ENCODE measurements at regions not wholly inside any gene's neighbourhood (a gene's known extent, or its start where the extent isn't known, plus 50 kb on each side); places are given as distances from the start of the nearest gene placed in this dataset.

DNA sequence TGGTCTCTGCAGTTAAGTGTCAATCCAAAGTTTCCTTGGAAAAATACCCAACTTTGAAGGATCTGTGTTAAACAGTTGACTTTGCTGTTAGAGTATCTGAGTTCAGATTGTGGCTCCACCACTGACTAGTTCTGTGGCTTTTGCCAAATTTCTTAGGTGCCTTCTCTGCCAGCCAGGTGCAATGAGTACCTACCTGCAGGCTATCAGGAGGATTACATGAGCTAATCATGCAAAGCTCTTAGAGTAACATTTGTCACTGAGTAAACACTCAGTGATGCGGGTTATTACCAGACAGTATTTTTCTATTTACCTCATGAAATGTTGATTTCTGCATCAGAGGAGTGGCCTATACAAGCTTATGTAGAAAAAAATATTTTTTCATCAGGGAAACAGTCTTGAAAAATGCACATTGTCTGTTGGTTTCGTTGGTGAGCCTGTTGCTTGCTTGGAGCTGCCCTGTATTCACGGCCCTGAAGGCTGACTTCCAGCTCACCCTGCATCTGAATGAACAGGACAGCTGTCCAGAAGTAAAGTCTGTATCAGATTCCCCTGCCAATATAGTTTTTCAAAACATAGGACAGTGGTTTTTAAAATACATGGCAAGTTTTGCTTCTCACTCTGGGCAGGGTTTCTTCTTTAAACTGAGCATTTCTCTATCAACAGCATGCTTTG lies 235.1 kb downstream of the CDCA7 start:
- DNase-seq (ENCODE audit: low spot score) = no peak

- DNase-seq (ENCODE audit: low spot score) = peak; percentile 91
These were observed 235.7 kb downstream of the CDCA7 start for GRCh38 chr2:173590276-173590861.

- DNase-seq (ENCODE audit: low spot score) = no peak
These were observed 238.4 kb downstream of the CDCA7 start for GRCh38 chr2:173593109-173593508.

- no peak for DNase-seq (ENCODE audit: low spot score)
These were observed 241.6 kb downstream of the CDCA7 start for GRCh38 chr2:173596244-173596643.

DNA sequence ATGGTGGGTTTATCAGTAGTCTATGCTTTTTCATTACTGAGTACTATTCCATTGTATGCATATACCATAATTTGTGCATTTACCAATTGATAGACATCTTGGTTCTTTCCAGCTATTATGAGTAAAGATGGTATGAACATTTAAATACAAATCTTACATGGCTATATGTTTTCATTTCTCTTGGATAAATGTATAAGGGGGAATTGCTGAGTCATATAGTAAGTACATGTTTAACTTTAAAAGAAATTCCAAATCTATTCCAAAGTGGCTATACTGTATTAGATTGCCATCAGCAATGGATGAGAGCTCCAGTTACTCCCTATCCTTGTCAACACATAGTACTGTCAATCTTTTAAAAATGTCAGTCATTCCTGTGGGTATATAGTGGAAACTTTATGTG lies 243.9 kb downstream of the CDCA7 start:
- DNase-seq (ENCODE audit: low spot score) = no peak

DNA sequence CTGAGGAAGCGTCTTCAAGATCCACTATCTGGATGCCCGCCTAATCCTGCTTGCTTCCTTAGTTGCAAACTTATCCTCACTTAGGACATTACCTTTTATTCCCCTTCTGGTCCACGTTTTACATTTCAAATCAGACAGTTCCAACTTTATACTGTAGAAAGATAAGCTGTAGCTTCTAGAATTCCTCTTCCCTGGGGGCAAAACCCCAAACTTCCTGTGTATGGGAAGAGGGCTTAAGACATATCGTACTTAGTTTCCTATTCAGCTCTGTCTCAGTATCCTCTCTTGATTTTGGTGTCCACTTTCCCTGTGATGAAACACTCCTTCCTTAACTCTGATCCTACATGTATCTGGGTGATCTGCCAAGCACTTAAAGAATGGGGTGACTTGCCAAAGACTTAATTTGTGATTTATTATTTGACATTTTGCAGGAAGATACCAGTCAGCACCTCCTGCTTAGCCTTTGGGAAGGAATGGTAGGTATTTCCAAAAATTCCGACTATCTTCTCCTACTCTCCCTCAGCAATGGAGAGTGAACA lies 245.2 kb downstream of the CDCA7 start:
- no peak for DNase-seq (ENCODE audit: low spot score)

- no peak for DNase-seq (ENCODE audit: low spot score)
These were observed 247.6 kb downstream of the CDCA7 start for GRCh38 chr2:173602153-173602795.

GRCh38 chr2:173605994-173606393 lies 251.3 kb downstream of the CDCA7 start:
- no peak for DNase-seq (ENCODE audit: low spot score)

DNA sequence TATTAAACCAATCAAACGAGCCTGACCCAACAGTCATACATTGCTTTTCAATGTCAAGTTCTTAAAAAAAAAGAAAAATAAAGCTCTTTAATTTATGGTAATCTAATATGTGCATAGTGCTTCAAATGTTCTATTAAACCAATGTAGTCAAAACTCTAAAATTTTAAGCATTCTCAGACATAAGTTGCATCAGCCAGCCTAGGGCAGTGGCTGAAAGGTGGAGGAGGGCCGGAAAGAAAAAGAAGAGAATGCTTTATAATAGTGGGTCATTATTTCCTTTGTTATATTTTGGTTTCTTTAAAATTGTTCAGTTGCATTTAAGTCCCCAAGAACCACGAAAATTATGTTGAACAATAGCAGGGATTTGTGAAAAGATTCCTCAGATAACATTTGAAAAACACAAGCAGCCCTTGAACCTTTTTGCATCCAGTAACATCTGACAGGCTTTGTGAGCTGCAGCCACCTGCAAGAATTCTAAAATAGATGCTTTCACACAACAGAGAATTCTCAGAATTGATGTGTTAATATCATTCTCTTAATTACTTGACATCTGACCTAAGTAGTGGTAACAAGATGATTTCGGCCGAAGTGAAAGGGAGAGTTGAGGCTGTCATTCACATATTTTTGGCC lies 252.1 kb downstream of the CDCA7 start:
- DNase-seq (ENCODE audit: low spot score) = no peak

- no peak for DNase-seq (ENCODE audit: low spot score)
These were observed 253.1 kb downstream of the CDCA7 start for GRCh38 chr2:173607606-173608311.

GRCh38 chr2:173611121-173611520 lies 256.4 kb downstream of the CDCA7 start:
- DNase-seq (ENCODE audit: low spot score) = no peak

- DNase-seq (ENCODE audit: low spot score) = no peak
These were observed 257.7 kb downstream of the CDCA7 start for GRCh38 chr2:173612354-173612753.

DNA sequence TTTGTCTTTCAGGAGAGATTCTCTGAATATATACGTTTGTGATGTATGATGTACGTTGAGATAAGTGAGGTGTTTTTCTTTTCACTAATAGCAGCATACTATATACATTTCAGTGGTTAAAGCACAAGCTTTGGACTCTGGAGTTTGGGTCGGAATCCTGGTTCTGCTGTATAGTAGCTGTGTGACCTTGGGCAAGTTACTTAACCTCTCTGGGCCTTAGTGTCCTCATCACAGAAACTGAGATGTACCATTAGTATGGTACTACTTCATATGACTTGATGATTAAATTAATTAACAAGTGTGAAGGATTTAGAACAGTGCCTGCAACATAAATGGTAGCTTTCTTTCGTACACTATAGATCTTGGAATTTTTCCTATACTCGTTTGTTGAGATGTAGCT lies 258.7 kb downstream of the CDCA7 start:
- DNase-seq (ENCODE audit: low spot score) = no peak

DNA sequence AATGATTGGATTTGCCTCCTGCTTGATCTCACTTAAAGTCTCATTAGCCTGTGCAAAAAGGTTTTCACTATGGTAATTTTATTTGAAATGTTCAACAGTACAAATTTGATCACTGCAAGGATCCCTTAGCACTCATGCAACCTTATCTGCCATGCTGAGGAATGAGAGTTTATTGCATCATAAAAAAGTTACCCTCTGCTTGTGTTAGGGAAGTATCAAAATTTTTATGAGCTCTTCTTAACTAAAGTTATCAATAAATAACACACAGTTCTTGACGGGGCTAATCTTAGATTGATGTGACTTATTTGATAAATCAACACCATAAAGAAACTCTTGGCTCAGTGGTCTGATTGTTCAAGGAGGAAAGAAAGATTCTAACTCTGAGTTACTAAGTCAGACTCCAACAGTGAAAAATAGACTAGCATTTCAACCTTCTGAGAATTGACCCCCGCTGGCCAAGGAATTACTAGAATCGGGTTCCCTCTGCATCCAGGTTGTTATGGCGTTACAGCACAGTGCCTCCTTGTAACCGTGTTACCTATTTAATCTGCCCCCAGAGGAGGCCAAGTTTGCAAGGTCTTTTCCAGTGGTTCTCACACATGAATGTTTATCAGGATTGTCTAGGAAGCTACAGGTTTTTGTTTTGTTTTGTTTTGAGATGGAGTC lies 259.7 kb downstream of the CDCA7 start:
- no peak for DNase-seq (ENCODE audit: low spot score)

DNA sequence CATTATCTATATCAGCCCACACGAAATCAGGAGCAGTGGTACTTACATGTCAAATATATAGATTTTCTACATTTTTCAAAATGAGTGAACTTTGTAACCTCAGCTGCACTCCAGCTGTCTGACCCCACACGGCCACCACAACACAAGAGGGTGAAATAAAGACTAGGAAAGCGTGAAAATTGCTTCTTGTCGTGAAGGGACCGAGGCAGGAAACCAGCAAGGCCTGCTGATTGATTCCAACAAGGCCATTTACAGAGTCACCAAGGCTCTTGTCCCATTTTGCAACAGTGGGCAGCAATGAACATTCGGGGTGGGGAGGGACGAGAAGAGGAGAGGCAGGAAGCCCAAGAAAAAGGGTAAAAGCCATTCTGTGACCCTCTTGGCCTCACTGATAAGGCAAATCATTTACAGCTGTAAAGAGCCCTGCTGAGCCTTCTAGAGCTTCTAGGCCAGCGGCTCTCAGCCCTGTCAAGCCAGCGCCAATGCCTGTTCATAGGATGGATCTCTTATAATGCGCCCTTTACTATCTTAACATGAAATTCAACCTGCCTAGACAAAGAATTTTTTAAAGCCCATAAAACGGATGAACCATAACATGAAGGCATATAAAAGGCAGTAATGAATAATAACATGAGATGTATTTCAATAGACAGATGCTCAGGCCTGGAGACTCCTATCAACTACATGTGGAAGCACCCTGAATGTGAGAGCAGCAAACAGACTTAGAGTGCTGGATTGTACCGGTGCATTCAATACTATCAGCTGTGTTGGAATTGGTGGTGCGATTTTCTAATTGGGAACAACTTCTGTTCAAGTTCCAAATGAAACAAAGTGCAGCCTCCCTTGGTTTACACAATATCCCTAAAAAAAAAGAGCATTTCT lies 269.0 kb downstream of the CDCA7 start:
- no peak for DNase-seq (ENCODE audit: low spot score)

DNA sequence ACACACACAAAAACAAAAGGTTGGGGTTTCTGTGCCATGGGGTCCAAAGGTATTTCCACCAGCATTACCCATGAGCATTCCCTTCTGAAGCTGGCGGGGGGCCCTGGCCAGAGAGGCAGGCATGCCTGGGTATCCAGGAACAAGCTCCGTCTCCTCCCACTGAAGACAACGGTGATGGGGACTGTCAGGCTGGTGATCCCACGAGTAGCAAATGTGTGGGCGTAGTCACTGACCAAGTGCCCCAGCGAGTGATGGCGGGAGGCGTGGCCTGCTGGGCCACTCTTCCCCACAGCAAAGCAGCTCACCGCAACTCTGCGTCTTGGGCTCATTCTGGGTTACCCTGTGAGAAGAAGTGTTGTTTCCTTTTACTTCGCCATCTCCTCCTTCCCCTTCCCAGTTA lies 270.6 kb downstream of the CDCA7 start:
- no peak for DNase-seq (ENCODE audit: low spot score)

DNA sequence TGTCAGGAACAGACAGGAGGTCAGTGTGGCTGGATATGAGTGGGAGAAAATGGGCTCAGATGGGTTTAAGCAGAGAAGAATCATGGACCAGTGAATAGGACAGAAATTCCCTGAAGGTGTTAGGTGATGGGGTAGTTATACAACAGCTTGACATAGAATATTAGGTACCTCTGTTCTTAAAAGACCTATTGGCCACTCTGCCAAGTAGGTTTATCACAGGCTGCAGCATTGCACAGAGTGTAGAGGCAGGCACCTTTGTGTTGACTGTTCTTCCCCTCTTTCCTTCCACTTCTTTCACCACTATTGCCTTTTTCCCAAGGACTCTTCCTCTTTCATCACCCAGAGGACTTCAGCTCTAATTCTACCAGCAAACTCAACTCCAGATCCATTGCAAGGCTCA lies 274.4 kb downstream of the CDCA7 start:
- DNase-seq (ENCODE audit: low spot score) = no peak

DNA sequence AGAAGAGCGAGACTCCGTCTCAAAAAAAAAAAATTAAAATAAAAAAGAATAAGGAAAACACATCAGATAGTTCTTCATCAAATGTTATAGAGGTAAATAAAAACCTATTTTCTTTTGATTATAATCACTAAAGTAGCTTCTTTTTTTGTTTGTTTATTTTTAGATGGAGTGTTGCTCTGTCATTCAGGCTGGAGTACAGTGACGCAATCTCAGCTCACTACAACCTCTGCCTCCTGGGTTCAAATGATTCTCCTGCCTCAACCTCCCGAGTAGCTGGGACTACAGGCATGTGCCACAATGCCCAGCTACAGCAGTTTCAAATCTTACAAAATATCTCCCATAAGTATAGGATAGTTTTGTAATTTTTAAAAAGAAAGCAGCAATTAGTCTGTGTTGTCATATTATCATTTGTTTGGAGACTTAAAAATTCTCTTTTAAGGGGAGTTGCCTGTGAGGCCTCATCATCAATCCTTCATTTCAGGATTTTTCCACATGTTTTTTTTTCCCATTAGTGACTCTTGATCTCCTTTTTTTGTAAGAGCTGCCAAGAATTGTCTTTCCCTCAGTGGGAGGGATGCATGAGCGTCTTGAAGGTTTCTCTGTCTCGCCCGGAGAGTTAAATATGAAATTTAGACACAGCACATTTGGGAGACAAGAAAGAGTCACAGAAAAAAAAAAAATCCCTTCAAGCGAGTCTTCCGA lies 275.9 kb downstream of the CDCA7 start:
- no peak for DNase-seq (ENCODE audit: low spot score)

GRCh38 chr2:173631127-173631460 lies 276.4 kb downstream of the CDCA7 start:
- peak; percentile 45 for DNase-seq (ENCODE audit: low spot score)

GRCh38 chr2:173644146-173644545 lies 289.5 kb downstream of the CDCA7 start:
- peak; percentile 75 for DNase-seq (ENCODE audit: low spot score)
